Erythroblast (primary cell): ENCODE measurements at regions not wholly inside any gene's neighbourhood (a gene's known extent, or its start where the extent isn't known, plus 50 kb on each side); places are given as distances from the start of the nearest gene placed in this dataset.
"Not testable (repeated sequence)": the region's sequence is repeated elsewhere in the genome, so short reads cannot be mapped to it uniquely, and the experiment has no call there.

ENCODE experiments used
- DNase-seq, 2 experiments: peaks; one replicate each; lab custom pipeline; 2025; lab: John Stamatoyannopoulos, UW
- GATA1 ChIP-seq: IDR thresholded peaks from 2 replicates; pipeline ENCODE4 v1.6.1; 2011; ENCODE audit warnings: low read depth, mild to moderate bottlenecking, control low read depth, low read length, moderate library complexity
- POLR2A ChIP-seq: IDR thresholded peaks from 2 replicates; pipeline ENCODE4 v1.6.1; 2011; ENCODE audit warnings: mild to moderate bottlenecking, low read length

GRCh38 chr11:90997241-90997640 is 774.4 kb upstream of the CHORDC1 start:
- no peak for DNase-seq
- no peak for TF ChIP-seq GATA1
- no peak for TF ChIP-seq POLR2A

DNA sequence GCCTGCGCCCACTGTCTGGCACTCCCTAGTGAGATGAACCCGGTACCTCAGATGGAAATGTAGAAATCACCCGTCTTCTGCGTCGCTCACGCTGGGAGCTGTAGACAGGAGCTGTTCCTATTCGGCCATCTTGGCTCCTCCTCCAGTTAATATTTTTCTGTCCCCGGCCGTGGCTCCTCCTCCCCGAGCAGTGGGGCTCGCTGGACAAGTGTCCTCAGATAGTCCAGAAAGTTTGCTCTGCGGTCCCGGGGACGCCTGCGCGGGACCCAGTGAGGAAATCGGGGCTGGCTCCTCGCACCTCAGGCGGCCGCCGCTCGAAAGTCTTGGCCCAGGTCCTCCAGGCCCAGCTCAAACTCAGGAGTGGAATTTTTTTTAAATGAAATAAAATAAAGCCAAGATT is 749.3 kb upstream of the CHORDC1 start:
- not testable (repeated sequence) for DNase-seq

- TF ChIP-seq POLR2A (no peak), GATA1 (no peak)
- no peak for DNase-seq
Observed at GRCh38 chr11:90947930-90948329, 725.1 kb upstream of the CHORDC1 start.

DNA sequence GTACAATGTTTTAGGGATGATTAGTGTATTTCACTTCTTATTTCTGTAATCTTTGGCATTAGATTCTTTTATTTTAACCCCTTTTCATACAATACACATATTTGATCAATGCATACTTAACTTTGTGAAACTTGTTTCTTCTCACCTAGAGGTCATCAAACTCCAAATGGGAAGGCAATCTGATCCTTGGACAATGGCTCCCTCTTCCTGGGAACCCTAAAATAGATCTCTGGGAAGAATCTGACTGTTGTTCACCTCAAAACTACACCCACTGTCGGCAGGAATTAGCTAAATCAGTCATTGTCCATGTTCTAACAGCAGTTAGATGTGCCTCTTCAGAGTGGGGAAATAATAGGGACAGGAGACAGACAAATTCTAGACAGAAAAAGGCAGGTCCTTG is 707.4 kb upstream of the CHORDC1 start:
- TF ChIP-seq GATA1 (no peak), POLR2A (no peak)
- DNase-seq, result no peak

- no peak for TF ChIP-seq POLR2A
- TF ChIP-seq GATA1, result no peak
- no peak for DNase-seq
Observed at GRCh38 chr11:90919332-90919731, 696.5 kb upstream of the CHORDC1 start.

GRCh38 chr11:90916706-90917105 is 693.9 kb upstream of the CHORDC1 start:
- DNase-seq, result no peak
- TF ChIP-seq POLR2A, result no peak
- TF ChIP-seq GATA1, result no peak

DNA sequence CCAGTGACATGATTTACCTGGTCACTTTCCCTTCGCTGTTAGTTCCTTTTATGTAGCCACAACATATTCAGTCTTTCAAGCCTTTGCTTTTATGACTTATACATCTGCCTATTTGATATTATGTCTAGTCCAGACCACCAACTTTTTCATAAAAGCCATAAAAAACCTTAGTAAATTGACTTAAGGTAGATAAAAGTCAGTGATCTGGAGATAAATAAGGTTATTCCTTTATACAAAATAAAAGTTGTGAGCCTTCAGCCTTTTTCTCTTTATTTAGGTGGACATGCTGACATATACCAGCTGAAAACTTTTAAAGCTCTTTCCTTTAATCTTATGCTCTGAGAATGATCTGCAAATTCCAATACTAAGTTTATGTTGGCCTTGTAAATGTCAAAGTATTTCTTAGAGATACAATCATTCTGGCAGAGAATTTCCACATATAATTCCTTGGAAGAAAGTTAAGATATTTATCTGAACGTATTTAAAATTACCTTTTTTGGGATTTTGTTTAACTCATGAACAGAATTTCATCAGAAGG is 690.4 kb upstream of the CHORDC1 start:
- TF ChIP-seq POLR2A (no peak), GATA1 (no peak)
- DNase-seq, result no peak

- DNase-seq, result no peak
- TF ChIP-seq GATA1 (no peak), POLR2A (no peak)
Observed at GRCh38 chr11:90912631-90913030, 689.8 kb upstream of the CHORDC1 start.

GRCh38 chr11:90911192-90911591 is 688.3 kb upstream of the CHORDC1 start:
- TF ChIP-seq POLR2A, result no peak
- no peak for TF ChIP-seq GATA1
- DNase-seq, result no peak

GRCh38 chr11:90908074-90908473 is 685.2 kb upstream of the CHORDC1 start:
- TF ChIP-seq GATA1, result no peak
- no peak for TF ChIP-seq POLR2A
- no peak for DNase-seq

GRCh38 chr11:90895850-90896249 is 673.0 kb upstream of the CHORDC1 start:
- no peak for DNase-seq
- no peak for TF ChIP-seq GATA1
- TF ChIP-seq POLR2A, result no peak

DNA sequence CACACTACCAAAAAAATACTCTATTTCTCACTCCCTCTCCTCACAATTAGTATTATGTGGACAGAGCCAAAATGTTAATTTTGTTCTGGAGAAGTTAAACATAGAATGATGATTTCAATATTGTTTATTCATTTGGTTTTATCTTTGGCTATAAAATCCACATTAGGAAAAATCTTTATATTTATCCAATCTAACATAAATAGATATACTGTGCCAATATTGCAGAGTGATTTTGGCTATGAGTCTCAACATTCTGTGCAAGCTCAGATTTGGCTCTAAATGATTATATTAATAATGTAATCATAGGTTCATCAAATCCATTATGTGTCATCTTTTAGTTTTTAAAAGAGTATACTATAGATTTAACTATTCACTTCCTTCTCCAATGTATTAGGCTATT is 667.5 kb upstream of the CHORDC1 start:
- no peak for TF ChIP-seq POLR2A
- no peak for TF ChIP-seq GATA1

GRCh38 chr11:90884181-90884580 is 661.3 kb upstream of the CHORDC1 start:
- no peak for TF ChIP-seq POLR2A
- no peak for TF ChIP-seq GATA1
- no peak for DNase-seq

More for the DNA sequence above, 667.5 kb upstream of the CHORDC1 start:
- DNase-seq, result no peak

GRCh38 chr11:90874986-90875385 is 652.1 kb upstream of the CHORDC1 start:
- no peak for TF ChIP-seq GATA1
- no peak for TF ChIP-seq POLR2A
- DNase-seq, result no peak

DNA sequence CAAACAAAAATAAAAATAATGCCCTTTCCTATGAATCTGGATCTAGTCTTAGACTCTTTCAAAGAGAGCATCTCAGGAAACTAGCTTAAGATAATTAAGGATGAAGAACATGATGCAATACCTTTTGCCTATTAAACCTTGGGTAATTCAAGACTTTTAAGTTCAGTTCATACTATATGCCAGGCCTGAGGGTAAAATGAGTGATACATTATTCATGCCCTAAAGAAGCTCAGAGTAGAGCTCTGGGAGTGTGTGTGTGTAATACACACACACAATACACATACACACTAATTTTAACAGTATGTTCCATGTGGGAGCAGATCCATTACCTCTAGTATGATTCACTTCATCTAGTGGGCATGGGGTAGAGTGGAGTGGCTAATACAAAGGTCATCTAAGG is 651.4 kb upstream of the CHORDC1 start:
- TF ChIP-seq POLR2A (no peak), GATA1 (no peak)
- no peak for DNase-seq
